Keratinocyte (primary cell): ENCODE measurements at regions not wholly inside any gene's neighbourhood (a gene's known extent, or its start where the extent isn't known, plus 50 kb on each side); places are given as distances from the start of the nearest gene placed in this dataset.

Experiments
- DNase-seq: peaks from one replicate; pipeline ENCODE4 v3.0.0-alpha.2; 2011; ENCODE audit warnings: low read depth, missing footprints, low spot score
- FAIRE-seq: peaks from 2 replicates; lab custom pipeline; 2011; peaks lifted over from hg19 to GRCh38; lab: Jason Lieb, UNC
- H2AFZ ChIP-seq: 2 replicates; pipeline ENCODE4 v1.6.0; 2012; ENCODE audit warnings: low read length, control low read depth, inconsistent platforms; ENCODE audit not compliant: control insufficient read depth
- H3K27ac ChIP-seq: 2 replicates; pipeline ENCODE4 v1.5.1; 2011; ENCODE audit warnings: low read length; ENCODE audit not compliant: control insufficient read depth, insufficient read depth
- H3K27me3 ChIP-seq: 3 replicates; pipeline ENCODE4 v1.6.0; 2011; ENCODE audit warnings: low read length; ENCODE audit not compliant: control insufficient read depth, insufficient read depth; ENCODE audit errors: extremely low read depth
- H3K36me3 ChIP-seq, 2 experiments: 2 replicates in 1 of 2; 3 replicates in 1 of 2; pipeline ENCODE4 v1.5.1; 2011; ENCODE audit warnings: low read length in 2 of 2, mild to moderate bottlenecking in 1 of 2; ENCODE audit not compliant: control insufficient read depth in 2 of 2, insufficient read depth in 2 of 2; ENCODE audit errors: extremely low read depth in 1 of 2
- H3K4me1 ChIP-seq: 3 replicates; pipeline ENCODE4 v1.5.1; 2011; ENCODE audit warnings: low read length; ENCODE audit not compliant: control insufficient read depth, insufficient read depth; ENCODE audit errors: extremely low read depth
- H3K4me2 ChIP-seq: 3 replicates; pipeline ENCODE4 v1.6.0; 2011; ENCODE audit warnings: low read depth, low read length; ENCODE audit not compliant: control insufficient read depth, insufficient read depth; ENCODE audit errors: extremely low read depth
- H3K4me3 ChIP-seq, 3 experiments: fragments of 200-600 bp in 1 of 3; sonication (generic) in 1 of 3; 2 replicates in 2 of 3; 3 replicates in 1 of 3; pipeline ENCODE4 v1.5.1; 2011 to 2016; ENCODE audit warnings: low read length in 3 of 3, mild to moderate bottlenecking in 3 of 3, control low read depth in 2 of 3, inconsistent platforms in 1 of 3, low read depth in 1 of 3, mixed read lengths in 1 of 3, mixed run types in 1 of 3, moderate library complexity in 1 of 3; ENCODE audit not compliant: control insufficient read depth in 2 of 3, insufficient read depth in 2 of 3; ENCODE audit errors: extremely low read depth in 1 of 3
- H3K79me2 ChIP-seq: 2 replicates; pipeline ENCODE4 v1.6.0; 2012; ENCODE audit warnings: low read length; ENCODE audit not compliant: control insufficient read depth, insufficient read depth
- H3K9ac ChIP-seq: 3 replicates; pipeline ENCODE4 v1.6.0; 2011; ENCODE audit warnings: low read length; ENCODE audit not compliant: control insufficient read depth, insufficient read depth; ENCODE audit errors: extremely low read depth
- H3K9me1 ChIP-seq: 3 replicates; pipeline ENCODE4 v1.6.0; 2011; ENCODE audit warnings: low read length; ENCODE audit not compliant: control insufficient read depth, insufficient read depth; ENCODE audit errors: extremely low read depth
- H3K9me3 ChIP-seq: 2 replicates; pipeline ENCODE4 v1.5.1; 2012; ENCODE audit warnings: low read depth, low read length; ENCODE audit not compliant: control insufficient read depth
- H4K20me1 ChIP-seq: 3 replicates; pipeline ENCODE4 v1.6.0; 2011; ENCODE audit warnings: low read length; ENCODE audit not compliant: control insufficient read depth, insufficient read depth; ENCODE audit errors: extremely low read depth
- EZH2 ChIP-seq: IDR thresholded peaks from one replicate; pipeline ENCODE4 v1.6.1; 2012; ENCODE audit warnings: inconsistent platforms, mild to moderate bottlenecking, low read length, moderate library complexity
- dilution Hi-C: fragments of 300-500 bp; cut with MboI; formaldehyde crosslinking; loops from one replicate; pipeline ENCODE4 v1.7.0; 2020; ENCODE audit warnings: low sequenced_read_pairs; ENCODE audit not compliant: extremely low pct_ligation_motif_present
- TF ChIP-seq, protein P1 (sequence below), 3 experiments: IDR thresholded peaks in 1 of 3; conservative IDR thresholded peaks in 1 of 3; optimal IDR thresholded peaks in 1 of 3; 2 replicates in 2 of 3; 3 replicates in 1 of 3; pipeline versions ENCODE3 to v1.5.1; 2011; ENCODE audit warnings: low read length in 3 of 3, mild to moderate bottlenecking in 3 of 3, moderate library complexity in 2 of 3, control low read depth in 1 of 3, inconsistent platforms in 1 of 3; ENCODE audit not compliant: insufficient read depth in 2 of 3; ENCODE audit errors: extremely low read depth in 1 of 3

DNA sequence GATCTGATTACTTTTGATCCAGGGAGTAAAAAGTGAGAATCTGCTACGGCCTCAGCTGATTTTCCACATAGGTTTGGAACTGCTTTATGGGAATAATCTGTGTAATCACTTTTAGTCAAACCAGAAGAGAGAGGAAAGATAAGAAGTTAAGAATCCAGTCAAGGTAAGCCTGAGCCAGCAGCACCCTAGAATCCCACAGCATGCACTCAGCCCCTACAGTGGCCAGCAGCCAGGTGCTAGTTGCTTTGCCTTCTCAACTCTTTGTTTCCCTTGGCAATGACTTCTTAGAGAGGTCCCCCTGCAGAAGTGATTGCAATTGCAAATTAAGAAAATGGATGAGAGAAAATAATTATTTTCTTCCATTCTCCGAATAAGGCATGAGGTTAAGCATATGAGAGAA, 59.7 kb upstream of the TMED7 start:
- dilution Hi-C loops = no loop called here
- no peaks in the 10 kb centered on the region for H3K4me1 ChIP-seq
- no peaks in the 10 kb centered on the region for H3K9me1 ChIP-seq
- DNase-seq = no peak
- TF ChIP-seq, protein P1, sequence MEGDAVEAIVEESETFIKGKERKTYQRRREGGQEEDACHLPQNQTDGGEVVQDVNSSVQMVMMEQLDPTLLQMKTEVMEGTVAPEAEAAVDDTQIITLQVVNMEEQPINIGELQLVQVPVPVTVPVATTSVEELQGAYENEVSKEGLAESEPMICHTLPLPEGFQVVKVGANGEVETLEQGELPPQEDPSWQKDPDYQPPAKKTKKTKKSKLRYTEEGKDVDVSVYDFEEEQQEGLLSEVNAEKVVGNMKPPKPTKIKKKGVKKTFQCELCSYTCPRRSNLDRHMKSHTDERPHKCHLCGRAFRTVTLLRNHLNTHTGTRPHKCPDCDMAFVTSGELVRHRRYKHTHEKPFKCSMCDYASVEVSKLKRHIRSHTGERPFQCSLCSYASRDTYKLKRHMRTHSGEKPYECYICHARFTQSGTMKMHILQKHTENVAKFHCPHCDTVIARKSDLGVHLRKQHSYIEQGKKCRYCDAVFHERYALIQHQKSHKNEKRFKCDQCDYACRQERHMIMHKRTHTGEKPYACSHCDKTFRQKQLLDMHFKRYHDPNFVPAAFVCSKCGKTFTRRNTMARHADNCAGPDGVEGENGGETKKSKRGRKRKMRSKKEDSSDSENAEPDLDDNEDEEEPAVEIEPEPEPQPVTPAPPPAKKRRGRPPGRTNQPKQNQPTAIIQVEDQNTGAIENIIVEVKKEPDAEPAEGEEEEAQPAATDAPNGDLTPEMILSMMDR (optimal IDR thresholded peaks at IDR 0.05 in 1 of 3, IDR thresholded peaks at IDR 0.05 in 1 of 3, conservative IDR thresholded peaks at IDR 0.05 in 1 of 3; ENCODE audit: extremely low read depth in 1 of 3, insufficient read depth in 2 of 3, low read length in 3 of 3) = no peak
- TF ChIP-seq EZH2 = no peak
- no peak overlapping the region for H3K4me3 ChIP-seq
- H3K27me3 ChIP-seq = no peaks in the 10 kb centered on the region
- no peak overlapping the region for H3K4me2 ChIP-seq
- no peaks in the 10 kb centered on the region for H4K20me1 ChIP-seq
- H2AFZ ChIP-seq = no peak overlapping the region
- H3K79me2 ChIP-seq = no peaks in the 10 kb centered on the region
- no peak overlapping the region for H3K27ac ChIP-seq
- H3K36me3 ChIP-seq = no peaks in the 10 kb centered on the region
- H3K9ac ChIP-seq = no peak overlapping the region
- no peaks in the 10 kb centered on the region for H3K9me3 ChIP-seq
- no peak for FAIRE-seq

DNA sequence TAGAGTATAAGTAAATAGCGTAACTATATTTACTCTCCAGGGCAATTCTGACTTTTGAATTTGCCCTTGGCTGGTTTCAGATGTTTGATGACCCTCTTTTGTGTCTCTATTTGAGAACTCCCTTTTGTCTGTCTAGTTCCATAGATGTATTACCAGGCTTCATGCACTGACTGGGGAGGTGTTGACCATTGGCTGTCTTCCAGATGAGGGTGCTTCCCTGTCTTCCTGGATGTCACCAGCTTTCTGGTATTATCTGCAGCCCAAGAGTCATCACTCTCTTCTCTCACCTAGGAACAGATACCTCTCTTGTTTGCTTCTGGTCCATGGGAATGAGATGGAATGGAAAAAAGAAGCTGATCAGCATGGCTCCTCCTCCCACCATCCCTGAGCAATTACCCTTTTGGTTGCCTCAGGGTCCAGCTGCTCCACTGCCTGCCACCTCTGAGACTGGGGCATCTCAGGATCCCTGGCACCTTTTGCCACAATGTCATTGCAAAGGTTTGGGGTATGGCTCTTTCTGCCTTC, 58.7 kb upstream of the TMED7 start:
- Histone ChIP-seq H3K9ac (no peak overlapping the region), H3K9me3 (no peaks in the 10 kb centered on the region), H3K4me3 (no peak overlapping the region), H3K79me2 (no peaks in the 10 kb centered on the region), H2AFZ (no peak overlapping the region), H3K27me3 (no peaks in the 10 kb centered on the region), H3K4me2 (no peak overlapping the region), H3K27ac (no peak overlapping the region), H3K4me1 (no peaks in the 10 kb centered on the region), H4K20me1 (no peaks in the 10 kb centered on the region), H3K9me1 (no peaks in the 10 kb centered on the region), H3K36me3 (no peaks in the 10 kb centered on the region)
- no peak for FAIRE-seq
- DNase-seq = no peak
- no peak for TF ChIP-seq EZH2
- TF ChIP-seq, protein P1 (optimal IDR thresholded peaks at IDR 0.05 in 1 of 3, IDR thresholded peaks at IDR 0.05 in 1 of 3, conservative IDR thresholded peaks at IDR 0.05 in 1 of 3; ENCODE audit: extremely low read depth in 1 of 3, insufficient read depth in 2 of 3, low read length in 3 of 3) = no peak
- dilution Hi-C loops = no loop called here
